ENCODE measurements at regions not wholly inside any gene's neighbourhood (a gene's known extent, or its start where the extent isn't known, plus 50 kb on each side); places are given as distances from the start of the nearest gene placed in this dataset.

- Histone ChIP-seq H3K27me3 (ENCODE audit: control insufficient read depth in 2 of 2, insufficient read depth in 2 of 2, low read length in 2 of 2) (no peaks in the 10 kb centered on the region), H3K36me3 (ENCODE audit: control insufficient read depth in 2 of 2, extremely low read depth in 1 of 2, insufficient read depth in 2 of 2, low read length in 2 of 2) (no peaks in the 10 kb centered on the region), H3K4me2 (ENCODE audit: insufficient read depth, low read length) (no peak overlapping the region), H3K9me3 (replicated peaks; ENCODE audit: control insufficient read depth, insufficient read depth, low read length) (peaks cover 1% of the 10 kb centered on the region), H3K4me3 (replicated peaks in 1 of 3; ENCODE audit: insufficient read depth in 1 of 3, low read depth in 1 of 3, low read length in 3 of 3) (no peak overlapping the region), H3K27ac (ENCODE audit: insufficient read depth, low read depth, low read length) (no peak overlapping the region), H3K9ac (replicated peaks; ENCODE audit: extremely low read depth, insufficient read depth, low read length) (no peak overlapping the region), H2AFZ (ENCODE audit: low read depth, low read length) (no peak overlapping the region), H3K9me1 (replicated peaks; ENCODE audit: control insufficient read depth, extremely low read depth, insufficient read depth, low read length) (no peaks in the 10 kb centered on the region), H4K20me1 (replicated peaks; ENCODE audit: control insufficient read depth, extremely low read depth, insufficient read depth, low read length) (no peaks in the 10 kb centered on the region), H3K4me1 (ENCODE audit: control insufficient read depth, extremely low read depth, insufficient read depth, low read length) (no peaks in the 10 kb centered on the region), H3K79me2 (ENCODE audit: control insufficient read depth, insufficient read depth, low read length) (no peaks in the 10 kb centered on the region)
- DNase-seq (ENCODE audit: low read depth, low spot score): no peak
- CTCF ChIA-PET: no interaction called here
- no TSS peak for BruUV-seq (replicated peaks)
- POLR2A ChIA-PET: no interaction called here
- FAIRE-seq: no peak
- TF ChIP-seq JUN (IDR thresholded peaks at IDR 0.05; ENCODE audit: borderline replicate concordance, insufficient read depth, insufficient read length, low read depth) (no peak), POLR2AphosphoS5 (IDR thresholded peaks at IDR 0.05; ENCODE audit: insufficient read depth, low read depth, low read length) (no peak), EZH2 (IDR thresholded peaks at IDR 0.05; ENCODE audit: borderline replicate concordance, low read depth, low read length, severe bottlenecking) (no peak), MAX (IDR thresholded peaks at IDR 0.05; ENCODE audit: insufficient read depth, insufficient read length) (no peak), MYC (IDR thresholded peaks at IDR 0.05; ENCODE audit: low read depth, low read length) (no peak)
- dilution Hi-C loops (cut with MboI; ENCODE audit: extremely low pct_ligation_motif_present, low sequenced_read_pairs) (no loop called here), intact Hi-C loops (cut with micrococcal nuclease) (no loop called here)
Measured at GRCh38 chr2:183665425-183665824, 541.2 kb downstream of the NUP35 start.

- ChIA-PET POLR2A (no interaction called here), CTCF (no interaction called here)
- Histone ChIP-seq H3K36me3 (ENCODE audit: control insufficient read depth in 2 of 2, extremely low read depth in 1 of 2, insufficient read depth in 2 of 2, low read length in 2 of 2) (no peaks in the 10 kb centered on the region), H3K4me2 (ENCODE audit: insufficient read depth, low read length) (no peak overlapping the region), H3K9me3 (replicated peaks; ENCODE audit: control insufficient read depth, insufficient read depth, low read length) (peaks cover 1% of the 10 kb centered on the region), H3K9ac (replicated peaks; ENCODE audit: extremely low read depth, insufficient read depth, low read length) (no peak overlapping the region), H3K4me3 (replicated peaks in 1 of 3; ENCODE audit: insufficient read depth in 1 of 3, low read depth in 1 of 3, low read length in 3 of 3) (no peak overlapping the region), H3K4me1 (ENCODE audit: control insufficient read depth, extremely low read depth, insufficient read depth, low read length) (no peaks in the 10 kb centered on the region), H2AFZ (ENCODE audit: low read depth, low read length) (no peak overlapping the region), H3K79me2 (ENCODE audit: control insufficient read depth, insufficient read depth, low read length) (no peaks in the 10 kb centered on the region), H4K20me1 (replicated peaks; ENCODE audit: control insufficient read depth, extremely low read depth, insufficient read depth, low read length) (no peaks in the 10 kb centered on the region), H3K27ac (ENCODE audit: insufficient read depth, low read depth, low read length) (no peak overlapping the region), H3K27me3 (ENCODE audit: control insufficient read depth in 2 of 2, insufficient read depth in 2 of 2, low read length in 2 of 2) (no peaks in the 10 kb centered on the region), H3K9me1 (replicated peaks; ENCODE audit: control insufficient read depth, extremely low read depth, insufficient read depth, low read length) (no peaks in the 10 kb centered on the region)
- FAIRE-seq (no peak), DNase-seq (ENCODE audit: low read depth, low spot score) (no peak)
- TF ChIP-seq POLR2AphosphoS5 (IDR thresholded peaks at IDR 0.05; ENCODE audit: insufficient read depth, low read depth, low read length) (no peak), FOS (IDR thresholded peaks at IDR 0.05; ENCODE audit: borderline replicate concordance, insufficient read depth, low read length) (peak; percentile 14), MYC (IDR thresholded peaks at IDR 0.05; ENCODE audit: low read depth, low read length) (no peak), MAX (IDR thresholded peaks at IDR 0.05; ENCODE audit: insufficient read depth, insufficient read length) (no peak), EZH2 (IDR thresholded peaks at IDR 0.05; ENCODE audit: borderline replicate concordance, low read depth, low read length, severe bottlenecking) (no peak)
- no TSS peak for BruUV-seq (replicated peaks)
- dilution Hi-C loops (cut with MboI; ENCODE audit: extremely low pct_ligation_motif_present, low sequenced_read_pairs): no loop called here
- intact Hi-C loops (cut with micrococcal nuclease): no loop called here
Measured at GRCh38 chr2:183666031-183666430, 541.8 kb downstream of the NUP35 start.

Measured in endothelial cell of umbilical vein (primary cell).